ENCODE measurements at regions not wholly inside any gene's neighbourhood (a gene's known extent, or its start where the extent isn't known, plus 50 kb on each side); places are given as distances from the start of the nearest gene placed in this dataset.

GRCh38 chr5:12795333-12795663, 891.1 kb upstream of the CTNND2 start:
- Histone ChIP-seq H4K20me1 (ENCODE audit: insufficient read depth) (no peaks in the 10 kb centered on the region), H3K79me2 (ENCODE audit: insufficient read depth, low read length) (no peaks in the 10 kb centered on the region), H3K9ac (ENCODE audit: low read length) (no peak overlapping the region), H3K4me2 (ENCODE audit: low read length) (no peak overlapping the region), H3K9me2 (ENCODE audit: insufficient read depth) (no peaks in the 10 kb centered on the region), H3K9me3 (ENCODE audit: control insufficient read depth in 1 of 2, insufficient read depth in 1 of 2, low read depth in 1 of 2, low read length in 2 of 2) (peaks cover 3 to 9% of the 10 kb centered on the region in 2 experiments; a peak in 2 of 4 replicates), H2AFZ (ENCODE audit: low read depth, low read length, poor library complexity, severe bottlenecking) (no peak overlapping the region), H3K27me3 (ENCODE audit: insufficient read depth, low read length) (no peaks in the 10 kb centered on the region), H3K27ac (ENCODE audit: low read depth, low read length) (no peak overlapping the region), H3K4me3 (replicated peaks in 1 of 2; ENCODE audit: low read depth in 1 of 2, low read length in 2 of 2) (no peak overlapping the region), H3K4me1 (ENCODE audit: control insufficient read depth in 1 of 2, insufficient read depth in 2 of 2, low read length in 2 of 2) (no peaks in the 10 kb centered on the region), H3K36me3 (ENCODE audit: control insufficient read depth in 1 of 2, insufficient read depth in 2 of 2, low read length in 2 of 2) (no peaks in the 10 kb centered on the region)
- ATAC-seq (no peak), DNase-seq (ENCODE audit: low read depth, low spot score) (no peak)
- no TSS peak for BruUV-seq (replicated peaks)
- intact Hi-C loops (cut with micrococcal nuclease): no loop called here
- CTCF ChIA-PET: no interaction called here
- no peak for TF ChIP-seq ZBTB33 (IDR thresholded peaks at IDR 0.05; ENCODE audit: extremely low read depth, insufficient replicate concordance, low read length)
- no peak for TF ChIP-seq SRF (IDR thresholded peaks at IDR 0.05; ENCODE audit: low read depth)
- TF ChIP-seq ELF1 (IDR thresholded peaks at IDR 0.05; ENCODE audit: borderline replicate concordance, low read depth): no peak
- TF ChIP-seq ZFX (IDR thresholded peaks at IDR 0.05): no peak
- TF ChIP-seq EGR1 (IDR thresholded peaks at IDR 0.05; ENCODE audit: low read depth): no peak
- TF ChIP-seq, protein P1, sequence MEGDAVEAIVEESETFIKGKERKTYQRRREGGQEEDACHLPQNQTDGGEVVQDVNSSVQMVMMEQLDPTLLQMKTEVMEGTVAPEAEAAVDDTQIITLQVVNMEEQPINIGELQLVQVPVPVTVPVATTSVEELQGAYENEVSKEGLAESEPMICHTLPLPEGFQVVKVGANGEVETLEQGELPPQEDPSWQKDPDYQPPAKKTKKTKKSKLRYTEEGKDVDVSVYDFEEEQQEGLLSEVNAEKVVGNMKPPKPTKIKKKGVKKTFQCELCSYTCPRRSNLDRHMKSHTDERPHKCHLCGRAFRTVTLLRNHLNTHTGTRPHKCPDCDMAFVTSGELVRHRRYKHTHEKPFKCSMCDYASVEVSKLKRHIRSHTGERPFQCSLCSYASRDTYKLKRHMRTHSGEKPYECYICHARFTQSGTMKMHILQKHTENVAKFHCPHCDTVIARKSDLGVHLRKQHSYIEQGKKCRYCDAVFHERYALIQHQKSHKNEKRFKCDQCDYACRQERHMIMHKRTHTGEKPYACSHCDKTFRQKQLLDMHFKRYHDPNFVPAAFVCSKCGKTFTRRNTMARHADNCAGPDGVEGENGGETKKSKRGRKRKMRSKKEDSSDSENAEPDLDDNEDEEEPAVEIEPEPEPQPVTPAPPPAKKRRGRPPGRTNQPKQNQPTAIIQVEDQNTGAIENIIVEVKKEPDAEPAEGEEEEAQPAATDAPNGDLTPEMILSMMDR (IDR thresholded peaks at IDR 0.05 in 2 of 3, conservative IDR thresholded peaks at IDR 0.05 in 1 of 3; ENCODE audit: borderline replicate concordance in 1 of 3, insufficient read depth in 1 of 3, low read depth in 2 of 3, low read length in 2 of 3): no peak
- TF ChIP-seq MAX (IDR thresholded peaks at IDR 0.05): no peak
- TF ChIP-seq, protein P2, sequence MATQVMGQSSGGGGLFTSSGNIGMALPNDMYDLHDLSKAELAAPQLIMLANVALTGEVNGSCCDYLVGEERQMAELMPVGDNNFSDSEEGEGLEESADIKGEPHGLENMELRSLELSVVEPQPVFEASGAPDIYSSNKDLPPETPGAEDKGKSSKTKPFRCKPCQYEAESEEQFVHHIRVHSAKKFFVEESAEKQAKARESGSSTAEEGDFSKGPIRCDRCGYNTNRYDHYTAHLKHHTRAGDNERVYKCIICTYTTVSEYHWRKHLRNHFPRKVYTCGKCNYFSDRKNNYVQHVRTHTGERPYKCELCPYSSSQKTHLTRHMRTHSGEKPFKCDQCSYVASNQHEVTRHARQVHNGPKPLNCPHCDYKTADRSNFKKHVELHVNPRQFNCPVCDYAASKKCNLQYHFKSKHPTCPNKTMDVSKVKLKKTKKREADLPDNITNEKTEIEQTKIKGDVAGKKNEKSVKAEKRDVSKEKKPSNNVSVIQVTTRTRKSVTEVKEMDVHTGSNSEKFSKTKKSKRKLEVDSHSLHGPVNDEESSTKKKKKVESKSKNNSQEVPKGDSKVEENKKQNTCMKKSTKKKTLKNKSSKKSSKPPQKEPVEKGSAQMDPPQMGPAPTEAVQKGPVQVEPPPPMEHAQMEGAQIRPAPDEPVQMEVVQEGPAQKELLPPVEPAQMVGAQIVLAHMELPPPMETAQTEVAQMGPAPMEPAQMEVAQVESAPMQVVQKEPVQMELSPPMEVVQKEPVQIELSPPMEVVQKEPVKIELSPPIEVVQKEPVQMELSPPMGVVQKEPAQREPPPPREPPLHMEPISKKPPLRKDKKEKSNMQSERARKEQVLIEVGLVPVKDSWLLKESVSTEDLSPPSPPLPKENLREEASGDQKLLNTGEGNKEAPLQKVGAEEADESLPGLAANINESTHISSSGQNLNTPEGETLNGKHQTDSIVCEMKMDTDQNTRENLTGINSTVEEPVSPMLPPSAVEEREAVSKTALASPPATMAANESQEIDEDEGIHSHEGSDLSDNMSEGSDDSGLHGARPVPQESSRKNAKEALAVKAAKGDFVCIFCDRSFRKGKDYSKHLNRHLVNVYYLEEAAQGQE (IDR thresholded peaks at IDR 0.05; ENCODE audit: low read depth): no peak
- TF ChIP-seq SP1 (IDR thresholded peaks at IDR 0.05; ENCODE audit: low read depth): no peak
- no peak for TF ChIP-seq JUND (IDR thresholded peaks at IDR 0.05)
- no peak for TF ChIP-seq POLR2AphosphoS5 (IDR thresholded peaks at IDR 0.05; ENCODE audit: low read depth, low read length)
- POLR2A ChIA-PET: no interaction called here
- RAD21 ChIA-PET (ENCODE audit: low non-redundant PET in 1 of 2, low total read pairs in 2 of 2, uncharacterized antibody in 2 of 2, unreplicated experiment in 2 of 2): no interaction called here

Data from HCT116 (cell line).